Germinal center (tissue), 1 donor: ENCODE measurements at regions not wholly inside any gene's neighbourhood (a gene's known extent, or its start where the extent isn't known, plus 50 kb on each side); places are given as distances from the start of the nearest gene placed in this dataset.

Source experiments
- DNase-seq: peaks from one replicate; pipeline ENCODE4 v3.0.0; 2012; ENCODE audit warnings: mixed read lengths, low spot score

GRCh38 chr1:30286988-30287839, 436.2 kb downstream of the MATN1 start:
- DNase-seq: no peak

GRCh38 chr1:30286241-30286987, 437.0 kb downstream of the MATN1 start:
- no peak for DNase-seq

- DNase-seq: no peak
These were observed 437.9 kb downstream of the MATN1 start for GRCh38 chr1:30285501-30285932.

GRCh38 chr1:30284728-30285475, 438.5 kb downstream of the MATN1 start:
- no peak for DNase-seq

- no peak for DNase-seq
These were observed 439.2 kb downstream of the MATN1 start for GRCh38 chr1:30284226-30284625.

GRCh38 chr1:30283199-30283962, 440.0 kb downstream of the MATN1 start:
- no peak for DNase-seq

- DNase-seq: no peak
These were observed 442.8 kb downstream of the MATN1 start for GRCh38 chr1:30280572-30280971.

GRCh38 chr1:30277911-30278310, 445.5 kb downstream of the MATN1 start:
- DNase-seq: no peak

- no peak for DNase-seq
These were observed 446.0 kb downstream of the MATN1 start for GRCh38 chr1:30277415-30277814.

GRCh38 chr1:30275926-30276764, 447.2 kb downstream of the MATN1 start:
- no peak for DNase-seq

- DNase-seq: no peak
These were observed 448.3 kb downstream of the MATN1 start for GRCh38 chr1:30274976-30275621.

GRCh38 chr1:30274173-30274970, 449.0 kb downstream of the MATN1 start:
- no peak for DNase-seq

- no peak for DNase-seq
These were observed 449.9 kb downstream of the MATN1 start for GRCh38 chr1:30273456-30273855.

- DNase-seq: no peak
These were observed 450.4 kb downstream of the MATN1 start for GRCh38 chr1:30273021-30273325.

- no peak for DNase-seq
These were observed 450.9 kb downstream of the MATN1 start for GRCh38 chr1:30272277-30273020.

GRCh38 chr1:30271401-30272276, 451.7 kb downstream of the MATN1 start:
- no peak for DNase-seq

- DNase-seq: no peak
These were observed 452.9 kb downstream of the MATN1 start for GRCh38 chr1:30270461-30270860.
